Fibroblast of villous mesenchyme (primary cell): ENCODE measurements at regions not wholly inside any gene's neighbourhood (a gene's known extent, or its start where the extent isn't known, plus 50 kb on each side); places are given as distances from the start of the nearest gene placed in this dataset.

ENCODE experiments used
- DNase-seq: peaks from one replicate; pipeline ENCODE4 v3.0.0-alpha.2; 2010; ENCODE audit warnings: low read depth
- H3K4me3 ChIP-seq: 2 replicates; pipeline ENCODE4 v1.5.1; 2011; ENCODE audit warnings: low read depth, mild to moderate bottlenecking, low read length
- TF ChIP-seq, protein P1 (sequence below): IDR thresholded peaks from 2 replicates; pipeline ENCODE4 v1.5.1; 2012; ENCODE audit warnings: low read depth, mild to moderate bottlenecking, low read length; ENCODE audit not compliant: insufficient read depth

DNA sequence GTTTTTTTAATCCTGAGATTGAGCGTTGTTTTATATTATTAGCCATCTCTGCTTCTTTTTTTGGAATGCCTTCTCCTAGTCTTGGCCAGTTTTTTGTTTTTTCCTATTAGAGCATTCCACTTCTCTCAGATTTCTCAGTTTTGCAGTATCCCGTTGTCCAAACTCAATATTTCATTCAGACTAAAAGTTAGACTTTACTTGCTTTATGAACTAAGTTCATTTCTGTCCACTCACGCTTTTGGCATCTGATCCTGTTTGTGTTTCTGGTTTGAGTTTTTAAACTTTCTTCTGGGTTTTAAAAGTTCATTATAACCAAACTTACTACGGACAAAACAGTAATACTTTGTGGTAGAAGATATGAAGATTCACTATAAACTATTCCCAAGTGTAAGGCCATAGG is 288.3 kb upstream of the MPDZ start:
- no peak for DNase-seq
- H3K4me3 ChIP-seq = no peak overlapping the region
- TF ChIP-seq, protein P1, sequence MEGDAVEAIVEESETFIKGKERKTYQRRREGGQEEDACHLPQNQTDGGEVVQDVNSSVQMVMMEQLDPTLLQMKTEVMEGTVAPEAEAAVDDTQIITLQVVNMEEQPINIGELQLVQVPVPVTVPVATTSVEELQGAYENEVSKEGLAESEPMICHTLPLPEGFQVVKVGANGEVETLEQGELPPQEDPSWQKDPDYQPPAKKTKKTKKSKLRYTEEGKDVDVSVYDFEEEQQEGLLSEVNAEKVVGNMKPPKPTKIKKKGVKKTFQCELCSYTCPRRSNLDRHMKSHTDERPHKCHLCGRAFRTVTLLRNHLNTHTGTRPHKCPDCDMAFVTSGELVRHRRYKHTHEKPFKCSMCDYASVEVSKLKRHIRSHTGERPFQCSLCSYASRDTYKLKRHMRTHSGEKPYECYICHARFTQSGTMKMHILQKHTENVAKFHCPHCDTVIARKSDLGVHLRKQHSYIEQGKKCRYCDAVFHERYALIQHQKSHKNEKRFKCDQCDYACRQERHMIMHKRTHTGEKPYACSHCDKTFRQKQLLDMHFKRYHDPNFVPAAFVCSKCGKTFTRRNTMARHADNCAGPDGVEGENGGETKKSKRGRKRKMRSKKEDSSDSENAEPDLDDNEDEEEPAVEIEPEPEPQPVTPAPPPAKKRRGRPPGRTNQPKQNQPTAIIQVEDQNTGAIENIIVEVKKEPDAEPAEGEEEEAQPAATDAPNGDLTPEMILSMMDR = no peak

DNA sequence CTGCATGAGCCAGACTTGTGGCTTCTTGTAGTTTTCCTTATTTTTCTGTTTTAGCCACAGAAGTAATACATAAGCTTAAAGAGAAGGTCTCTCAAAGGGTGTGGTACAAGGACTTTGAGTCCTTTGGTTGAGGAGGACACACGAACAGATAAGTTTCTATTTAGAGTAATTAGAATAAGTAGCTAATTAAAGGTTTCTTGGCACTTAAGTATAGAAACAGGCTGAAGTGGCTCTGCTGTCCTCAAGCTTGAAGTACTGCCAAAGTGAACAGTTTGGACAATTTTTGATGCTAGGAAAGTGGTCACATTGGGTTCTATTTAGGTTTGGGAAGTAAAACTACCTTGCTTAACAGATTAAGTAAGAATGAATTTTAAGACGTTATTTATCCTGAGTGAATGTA is 278.3 kb upstream of the MPDZ start:
- DNase-seq = no peak
- TF ChIP-seq, protein P1 = no peak
- no peak overlapping the region for H3K4me3 ChIP-seq

DNA sequence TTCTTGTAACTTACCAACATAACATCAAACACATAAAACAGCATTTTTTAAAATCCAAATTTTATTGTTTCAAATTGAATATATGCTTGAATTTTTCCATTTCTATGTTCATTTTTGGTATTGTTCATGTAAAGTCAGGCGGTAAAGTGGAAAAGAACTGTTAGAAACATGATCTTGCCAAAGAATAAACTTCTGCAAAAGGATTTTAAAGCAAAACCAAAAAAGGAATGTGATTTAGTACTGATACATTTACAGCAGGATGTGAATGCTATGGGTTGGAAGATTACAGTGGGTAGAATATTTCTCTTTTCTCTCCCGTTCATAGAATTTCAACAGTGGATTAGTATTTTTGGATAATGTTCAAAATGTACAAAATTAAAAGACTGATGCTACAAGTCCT is 277.2 kb upstream of the MPDZ start:
- H3K4me3 ChIP-seq = no peak overlapping the region
- no peak for DNase-seq
- TF ChIP-seq, protein P1 = no peak

DNA sequence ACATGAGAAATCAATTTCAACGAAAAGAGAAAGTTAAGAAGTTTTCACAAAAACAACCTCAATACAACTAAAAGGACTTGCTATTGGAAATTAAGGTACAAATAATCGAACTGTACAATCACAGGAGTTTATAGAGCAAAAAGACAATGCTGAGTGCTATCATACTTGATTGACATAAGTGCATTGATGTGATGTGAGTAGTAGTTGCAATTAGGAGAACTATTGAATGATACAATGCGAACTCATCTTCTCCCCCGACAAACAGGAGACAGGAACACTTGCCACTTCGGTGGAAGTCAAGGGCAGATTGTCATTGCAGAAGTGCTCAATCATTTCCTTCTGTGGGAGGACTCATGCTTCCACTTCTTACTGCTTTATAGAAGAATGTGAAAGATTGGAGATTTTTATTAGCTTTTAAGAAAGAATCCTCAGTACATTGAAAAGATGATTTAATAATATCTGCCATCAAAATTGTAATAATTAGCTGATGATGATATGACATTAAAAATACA is 276.6 kb upstream of the MPDZ start:
- no peak for DNase-seq

DNA sequence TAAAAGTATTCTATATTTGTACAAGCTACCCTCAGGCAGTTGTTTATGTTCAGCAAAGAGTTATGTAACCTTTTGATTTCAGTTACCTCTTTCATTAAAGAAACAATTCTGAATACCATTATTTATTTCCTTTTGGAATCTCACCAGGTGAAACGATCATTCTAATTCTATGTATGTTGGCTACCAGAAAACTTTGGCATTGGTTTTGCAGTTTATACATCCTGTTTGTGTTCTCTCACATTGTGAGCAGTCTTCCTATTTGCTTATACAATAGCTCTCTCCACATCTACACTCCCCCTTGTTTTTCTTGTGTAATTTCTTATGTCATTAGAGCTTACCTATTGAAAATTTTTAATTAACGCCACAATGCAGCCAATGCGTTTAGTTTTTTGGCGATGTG is 276.0 kb upstream of the MPDZ start:
- H3K4me3 ChIP-seq = no peak overlapping the region
- DNase-seq = no peak
- TF ChIP-seq, protein P1 = no peak

More for the DNA sequence above, 276.6 kb upstream of the MPDZ start:
- TF ChIP-seq, protein P1 = no peak
- no peak overlapping the region for H3K4me3 ChIP-seq

DNA sequence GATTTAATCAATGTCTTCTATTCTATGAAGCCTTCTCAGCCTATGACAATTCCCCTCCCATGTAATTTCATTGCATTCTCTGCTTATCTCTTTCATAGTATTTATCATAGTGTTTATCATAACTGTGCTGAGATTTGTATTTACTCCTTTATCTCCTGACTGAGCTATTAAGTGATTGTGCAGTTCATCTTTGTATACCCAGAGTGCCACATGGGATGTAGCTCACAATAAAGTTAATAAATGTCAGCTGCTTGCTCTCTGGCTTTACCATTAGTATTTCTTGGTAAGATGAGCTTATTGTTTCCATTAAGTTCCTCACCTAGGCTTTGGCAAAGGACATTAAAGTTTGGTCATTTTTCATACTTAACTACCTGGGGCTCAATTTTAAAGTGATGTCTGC is 275.1 kb upstream of the MPDZ start:
- no peak overlapping the region for H3K4me3 ChIP-seq
- TF ChIP-seq, protein P1 = no peak
- no peak for DNase-seq

DNA sequence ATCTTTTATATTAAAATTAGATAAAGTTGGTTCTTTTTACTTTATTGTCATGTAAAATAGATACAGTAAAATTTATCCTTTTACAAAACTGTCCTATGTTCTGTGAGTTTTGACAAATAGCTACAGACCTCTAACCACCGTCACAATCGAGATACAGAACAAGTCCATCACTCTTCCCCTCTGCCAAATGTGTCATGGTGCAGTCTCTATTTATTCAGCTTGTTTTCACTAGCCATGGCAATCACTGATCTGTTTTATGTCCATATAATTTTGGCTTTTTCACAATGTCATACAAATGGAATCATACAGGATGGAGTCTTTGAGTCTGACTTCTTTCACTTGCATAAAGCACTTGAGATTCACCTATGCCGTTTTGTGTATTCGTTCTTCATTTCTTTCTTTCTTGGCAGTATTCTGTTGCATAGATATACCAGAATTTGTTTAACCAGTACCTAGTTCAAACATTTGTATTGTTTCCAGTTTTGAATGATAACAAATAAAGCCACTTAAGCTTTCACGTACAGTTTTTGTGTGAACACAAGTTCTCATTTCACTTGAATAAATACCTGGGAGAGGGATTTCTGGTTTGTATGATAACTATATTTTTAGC is 273.2 kb upstream of the MPDZ start:
- TF ChIP-seq, protein P1 = no peak
- DNase-seq = no peak
- no peak overlapping the region for H3K4me3 ChIP-seq
